B cell (primary cell): ENCODE measurements at regions not wholly inside any gene's neighbourhood (a gene's known extent, or its start where the extent isn't known, plus 50 kb on each side); places are given as distances from the start of the nearest gene placed in this dataset.

ENCODE experiments used
- ATAC-seq: fragments of 200-7000 bp; cut with Tn5 transposase; one replicate; pipeline ENCODE4 v1.10.0; 2021; ENCODE audit warnings: low read depth, mild to moderate bottlenecking, moderate number of reproducible peaks, moderate library complexity
- CTCF ChIA-PET: fragments of 350-600 bp; sonication (Branson Sonifier 250); formaldehyde crosslinking; loops from one replicate; lab custom pipeline; 2021; ENCODE audit warnings: antibody characterized with exemption, inconsistent platforms; lab: Charles Lee
- POLR2A ChIA-PET: fragments of 350-600 bp; sonication (Branson Sonifier 250); formaldehyde crosslinking; loops from one replicate; lab custom pipeline; 2021; ENCODE audit warnings: antibody characterized with exemption; lab: Charles Lee
- DNase-seq: peaks from one replicate; pipeline ENCODE4 v3.0.0; 2013
- H2AFZ ChIP-seq: 2 replicates; pipeline ENCODE4 v1.6.1; 2012; ENCODE audit warnings: mild to moderate bottlenecking, low read depth, low read length; ENCODE audit not compliant: insufficient read depth, poor library complexity, severe bottlenecking
- H3K27ac ChIP-seq, 2 donors: 1 replicate in 1 of 2; 2 replicates in 1 of 2; pipeline ENCODE4 v1.5.1; 2012 to 2013; ENCODE audit warnings: low read length in 2 of 2, mild to moderate bottlenecking in 2 of 2, moderate library complexity in 1 of 2
- H3K27me3 ChIP-seq, 4 experiments: fragments of 200-600 bp in 1 of 4; sonication (generic) in 1 of 4; replicated peaks in 1 of 4; 1 replicate in 2 of 4; 2 replicates in 2 of 4; pipeline versions ENCODE4 v1.6.1 to v1.7.0; 2013 to 2016; ENCODE audit warnings: low read length in 3 of 4, mild to moderate bottlenecking in 2 of 4, mixed read lengths in 1 of 4, moderate library complexity in 1 of 4; ENCODE audit not compliant: insufficient read depth in 4 of 4, control insufficient read depth in 3 of 4; ENCODE audit errors: control extremely low read depth in 1 of 4
- H3K36me3 ChIP-seq, 2 experiments: replicated peaks in 1 of 2; 1 replicate in 1 of 2; 2 replicates in 1 of 2; pipeline versions ENCODE4 v1.6.1 to v1.7.1; 2013; ENCODE audit warnings: low read length in 1 of 2; ENCODE audit not compliant: insufficient read depth in 2 of 2, control insufficient read depth in 1 of 2; ENCODE audit errors: control extremely low read depth in 1 of 2, extremely low read depth in 1 of 2
- H3K4me1 ChIP-seq, 2 donors: fragments of 200-600 bp in 1 of 2; sonication (generic) in 1 of 2; 1 replicate in 1 of 2; 2 replicates in 1 of 2; pipeline versions ENCODE4 v1.5.1 to v1.6.1; 2013 to 2017; ENCODE audit warnings: low read length in 2 of 2; ENCODE audit not compliant: control insufficient read depth in 2 of 2, insufficient read depth in 2 of 2
- H3K4me2 ChIP-seq: replicated peaks from 2 replicates; pipeline ENCODE3; 2012; ENCODE audit warnings: mild to moderate bottlenecking, low read depth, low read length; ENCODE audit not compliant: poor library complexity, severe bottlenecking
- H3K4me3 ChIP-seq, 5 experiments: fragments of 200-600 bp in 1 of 5; sonication (generic) in 1 of 5; 1 replicate in 3 of 5; 2 replicates in 2 of 5; pipeline versions ENCODE4 v1.5.1 to v1.7.0; 2011 to 2016; ENCODE audit warnings: low read length in 4 of 5, mild to moderate bottlenecking in 4 of 5, low read depth in 2 of 5, control low read depth in 1 of 5, moderate library complexity in 1 of 5; ENCODE audit not compliant: insufficient read depth in 1 of 5; ENCODE audit errors: control extremely low read depth in 1 of 5, extremely low read depth in 1 of 5
- H3K79me2 ChIP-seq: fragments of 200-600 bp; sonication (generic); one replicate; pipeline ENCODE4 v1.6.0; 2016; ENCODE audit warnings: low read length; ENCODE audit not compliant: control insufficient read depth, insufficient read depth
- H3K9ac ChIP-seq: fragments of 200-600 bp; sonication (generic); 2 replicates; pipeline ENCODE4 v1.6.1; 2017; ENCODE audit warnings: mild to moderate bottlenecking, low read length, moderate library complexity
- H3K9me3 ChIP-seq, 3 donors: one replicate each; pipeline versions ENCODE4 v1.6.1 to v1.7.1; 2013; ENCODE audit warnings: low read length in 2 of 3; ENCODE audit not compliant: control insufficient read depth in 2 of 3, insufficient read depth in 1 of 3; ENCODE audit errors: control extremely low read depth in 1 of 3
- H4K20me1 ChIP-seq: 2 replicates; pipeline ENCODE4 v1.6.0; 2012; ENCODE audit warnings: mild to moderate bottlenecking, low read length; ENCODE audit not compliant: insufficient read depth, control insufficient read depth, poor library complexity, severe bottlenecking
- H3K27ac Mint-ChIP-seq: one replicate; pipeline ENCODE4 v1.8.0; 2021; ENCODE audit warnings: mixed read lengths
- H3K27me3 Mint-ChIP-seq: one replicate; pipeline ENCODE4 v1.8.0; 2021; ENCODE audit warnings: mixed read lengths
- H3K4me1 Mint-ChIP-seq: one replicate; pipeline ENCODE4 v1.8.0; 2021; ENCODE audit warnings: mixed read lengths
- H3K4me3 Mint-ChIP-seq: one replicate; pipeline ENCODE4 v1.8.0; 2021; ENCODE audit warnings: mixed read lengths
- H3K9me3 Mint-ChIP-seq: one replicate; pipeline ENCODE4 v1.8.0; 2022; ENCODE audit warnings: mixed read lengths; ENCODE audit not compliant: insufficient read depth
- CTCF ChIP-seq: fragments of 200-600 bp; IDR thresholded peaks from one replicate; pipeline ENCODE4 v1.8.0; 2022; ENCODE audit warnings: antibody characterized with exemption, mild to moderate bottlenecking
- EZH2 ChIP-seq: IDR thresholded peaks from 2 replicates; pipeline ENCODE4 v1.6.1; 2012; ENCODE audit warnings: borderline replicate concordance, low read depth, mild to moderate bottlenecking, moderate library complexity, low read length; ENCODE audit not compliant: insufficient read depth, poor library complexity, severe bottlenecking
- WGBS: methylation state at CpG from one replicate; pipeline ENCODE4 v1.1.5; 2013; ENCODE audit warnings: missing lambda C conversion rate; ENCODE audit not compliant: insufficient coverage; 5-methylcytosine and 5-hydroxymethylcytosine counted together
- intact Hi-C: fragments of 100-400 bp; cut with micrococcal nuclease; formaldehyde crosslinking; loops from one replicate; pipeline ENCODE4 v1.10.0; 2022

DNA sequence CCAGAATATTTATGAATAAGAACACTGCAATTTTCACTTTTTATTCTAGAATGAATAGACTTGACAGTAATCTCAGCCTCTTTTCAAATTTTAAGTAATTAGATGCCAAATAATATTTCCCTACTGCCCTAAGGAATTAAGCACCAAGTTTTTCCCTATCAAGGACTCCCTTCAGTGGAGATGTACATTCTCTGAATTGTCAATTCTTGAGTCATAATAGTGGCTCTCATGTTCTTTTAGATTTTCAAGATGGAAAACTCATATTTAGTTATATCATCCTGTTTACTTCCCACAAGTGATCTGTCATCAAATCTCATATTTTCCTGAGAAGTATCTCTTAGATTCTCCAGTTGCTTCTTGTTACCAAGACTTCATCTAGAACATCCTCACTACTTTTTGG lies 1248.9 kb upstream of the CHAC2 start:
- no peaks in the 10 kb centered on the region for H3K9me3 Mint-ChIP-seq

GRCh38 chr2:52512760-52513159 lies 1254.8 kb upstream of the CHAC2 start:
- ATAC-seq (no peak), DNase-seq (no peak)
- intact Hi-C loops, result no loop called here
- peaks cover 0 to 1% (median 0%) of the 10 kb centered on the region in 3 donors for H3K9me3 ChIP-seq
- H3K9ac ChIP-seq, result no peak overlapping the region
- ChIA-PET POLR2A (no interaction called here), CTCF (no interaction called here)
- H3K4me2 ChIP-seq, result no peak overlapping the region
- no peaks in the 10 kb centered on the region for H3K4me1 ChIP-seq
- no peak overlapping the region for H2AFZ ChIP-seq
- Mint-ChIP-seq H3K27ac (no peak overlapping the region), H3K4me1 (no peaks in the 10 kb centered on the region), H3K9me3 (no peaks in the 10 kb centered on the region), H3K27me3 (no peaks in the 10 kb centered on the region), H3K4me3 (no peak overlapping the region)
- no peak overlapping the region for H3K4me3 ChIP-seq
- 80% methylated on average over 1 of the region's 5 CpGs for WGBS
- no peak overlapping the region for H3K27ac ChIP-seq
- H3K27me3 ChIP-seq, result no peaks in the 10 kb centered on the region
- H3K36me3 ChIP-seq, result no peaks in the 10 kb centered on the region
- no peaks in the 10 kb centered on the region for H3K79me2 ChIP-seq
- TF ChIP-seq EZH2, result no peak
- TF ChIP-seq CTCF, result no peak
- no peaks in the 10 kb centered on the region for H4K20me1 ChIP-seq

More for the DNA sequence above, 1248.9 kb upstream of the CHAC2 start:
- H3K27me3 ChIP-seq, result no peaks in the 10 kb centered on the region
- H4K20me1 ChIP-seq, result no peaks in the 10 kb centered on the region
- H3K9me3 ChIP-seq, result peaks cover 0 to 1% (median 0%) of the 10 kb centered on the region in 3 donors
- intact Hi-C loops, result no loop called here
- no peak overlapping the region for H3K27ac ChIP-seq
- no peaks in the 10 kb centered on the region for H3K36me3 ChIP-seq
- no peak overlapping the region for H3K27ac Mint-ChIP-seq
- H3K4me1 Mint-ChIP-seq, result no peaks in the 10 kb centered on the region
- DNase-seq (no peak), ATAC-seq (no peak)
- CTCF ChIA-PET, result no interaction called here
- no peak overlapping the region for H3K9ac ChIP-seq
- TF ChIP-seq EZH2 (no peak), CTCF (no peak)
- H3K4me3 ChIP-seq, result no peak overlapping the region
- H3K4me3 Mint-ChIP-seq, result no peak overlapping the region
- POLR2A ChIA-PET, result no interaction called here
- H2AFZ ChIP-seq, result no peak overlapping the region
- no peaks in the 10 kb centered on the region for H3K27me3 Mint-ChIP-seq
- no peaks in the 10 kb centered on the region for H3K79me2 ChIP-seq
- H3K4me1 ChIP-seq, result no peaks in the 10 kb centered on the region
- H3K4me2 ChIP-seq, result no peak overlapping the region
